ENCODE measurements at regions not wholly inside any gene's neighbourhood (a gene's known extent, or its start where the extent isn't known, plus 50 kb on each side); places are given as distances from the start of the nearest gene placed in this dataset.

DNA sequence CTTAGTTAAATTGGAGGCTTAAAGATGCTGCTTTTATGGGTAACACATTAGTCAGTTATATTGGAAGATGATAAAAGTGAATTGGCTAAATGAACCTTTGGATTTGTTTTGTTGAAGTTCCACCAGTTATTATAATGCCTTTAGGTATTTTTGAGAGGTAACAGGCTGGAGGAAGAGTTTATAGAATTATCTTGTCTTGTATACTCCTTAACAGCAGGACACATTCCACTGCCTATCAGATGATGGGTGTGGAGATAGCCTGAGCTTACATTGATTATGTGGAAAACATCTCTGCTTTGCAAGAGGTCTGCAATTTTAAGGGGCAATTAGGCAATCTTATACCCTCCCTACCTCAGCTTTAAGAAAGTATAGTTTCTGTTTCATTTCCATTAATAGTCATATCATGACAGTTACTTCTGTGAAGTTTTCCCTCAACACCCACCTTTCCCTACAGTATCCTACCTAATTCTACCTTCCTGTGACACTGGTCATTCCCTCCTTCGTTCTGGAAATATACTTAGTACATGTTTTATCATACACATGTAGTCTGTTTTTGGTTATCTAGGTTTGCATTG lies 403.7 kb upstream of the SPRED2 start:
- DNase-seq: no peak
- no peak for ATAC-seq

DNA sequence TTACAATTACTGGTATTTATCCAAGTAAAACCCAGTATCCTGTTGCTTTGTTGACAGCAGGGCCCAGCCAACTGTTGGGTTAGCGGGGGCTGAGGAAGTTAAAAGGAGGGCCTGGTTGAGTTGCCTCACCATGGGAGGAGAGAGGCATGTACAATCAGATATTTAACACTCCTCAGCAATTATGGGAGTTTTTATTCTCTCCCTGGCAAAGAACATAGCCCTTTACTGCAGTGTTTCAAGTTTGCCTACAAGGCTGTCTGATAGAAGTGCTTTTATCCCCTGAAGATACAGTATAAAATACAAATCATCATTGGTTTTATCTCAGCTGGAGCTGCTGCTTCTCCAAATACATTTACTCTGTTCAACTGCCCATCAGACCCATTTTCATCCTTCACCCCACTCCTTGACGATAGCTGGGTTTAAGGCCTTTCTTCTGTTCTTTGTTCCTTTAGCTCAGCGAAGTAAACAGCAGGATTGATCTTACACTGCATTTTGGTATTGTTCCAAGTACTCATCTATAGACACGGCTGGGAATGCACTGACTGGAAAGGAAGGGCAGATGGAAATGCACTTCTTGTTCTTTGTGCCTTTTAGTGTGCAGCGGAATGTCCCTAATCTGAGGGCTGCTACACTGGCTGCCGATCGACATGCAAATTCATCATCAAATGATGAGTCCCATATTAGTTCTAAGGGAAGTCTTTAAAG lies 402.5 kb upstream of the SPRED2 start:
- ATAC-seq (no peak), DNase-seq (no peak)

DNA sequence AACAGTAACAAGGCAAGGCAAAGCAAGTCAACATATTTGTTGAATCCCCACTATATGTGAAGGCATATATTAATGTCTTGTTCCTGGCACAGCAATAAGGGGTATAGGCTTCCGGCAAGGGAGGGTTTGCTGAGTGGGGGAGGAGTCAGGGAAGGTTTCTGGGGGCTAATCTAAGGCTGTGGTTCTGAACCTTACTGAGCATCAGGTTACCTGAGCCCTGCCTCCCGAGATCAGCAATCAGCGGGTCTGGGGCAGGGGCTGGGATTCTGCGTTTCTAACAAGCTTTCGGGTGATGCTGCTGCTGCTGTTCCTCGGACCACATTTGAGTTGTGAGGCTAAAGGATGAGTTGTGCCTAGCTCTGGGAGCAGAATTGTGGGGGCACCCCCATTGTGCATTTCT lies 401.7 kb upstream of the SPRED2 start:
- DNase-seq: no peak
- no peak for ATAC-seq

DNA sequence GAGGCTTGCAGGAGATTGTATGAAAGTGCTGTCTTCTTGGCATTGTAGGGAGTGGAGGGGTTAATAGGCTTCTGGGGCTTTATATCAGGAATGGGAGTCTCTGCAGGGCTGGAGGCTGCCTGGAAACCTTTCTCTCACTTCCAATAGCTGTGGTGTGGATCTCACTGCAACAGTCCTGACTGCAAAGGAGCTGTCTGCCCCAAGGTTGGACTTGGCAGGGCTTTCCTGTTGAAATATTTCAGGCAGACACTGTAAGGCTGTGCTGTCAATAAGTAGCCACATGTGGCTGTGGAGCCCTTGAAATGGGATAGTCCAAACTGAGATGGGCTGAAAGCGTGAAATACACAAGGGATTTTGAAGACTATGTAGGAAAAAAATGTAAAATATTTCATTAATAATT lies 399.1 kb upstream of the SPRED2 start:
- no peak for ATAC-seq
- DNase-seq: no peak

DNA sequence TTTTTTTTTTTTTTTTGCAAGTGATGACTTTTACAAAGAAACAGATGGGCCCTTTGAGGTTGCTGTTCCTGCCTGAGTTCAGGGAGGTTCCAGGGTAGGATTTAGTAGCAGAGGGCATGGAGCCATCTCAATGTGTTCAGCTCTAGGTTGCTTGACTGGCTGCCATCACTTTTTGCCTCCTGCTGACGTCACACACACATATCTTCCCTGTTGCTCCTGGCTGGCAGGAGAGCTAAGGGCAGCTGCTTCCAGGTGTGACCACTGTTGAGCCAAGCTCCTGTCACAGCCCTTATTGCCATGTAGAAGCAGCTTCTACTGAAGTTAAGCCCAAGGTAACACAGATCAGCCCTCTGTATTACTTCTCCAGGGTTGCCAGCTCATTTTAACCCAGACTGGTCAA lies 394.2 kb upstream of the SPRED2 start:
- DNase-seq (no peak), ATAC-seq (no peak)

DNA sequence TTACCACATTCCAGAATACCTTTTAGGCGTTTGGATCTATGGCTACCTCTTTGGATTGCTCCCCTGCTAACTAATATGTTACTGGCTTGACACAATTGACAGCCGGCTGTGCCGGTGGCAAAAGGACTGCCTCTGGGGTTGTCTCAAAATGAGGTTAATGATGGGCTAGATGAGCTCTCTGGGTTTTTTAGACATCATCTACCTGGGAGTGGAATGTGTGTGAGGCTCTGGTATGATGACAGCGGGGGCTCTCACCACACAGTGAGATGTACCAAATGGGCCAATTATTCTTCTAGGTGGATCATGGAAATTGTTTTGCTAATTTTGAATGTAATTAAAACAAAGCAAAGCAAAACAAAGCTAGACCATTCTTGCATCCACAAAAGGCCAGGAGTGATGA lies 391.1 kb upstream of the SPRED2 start:
- DNase-seq (no peak), ATAC-seq (no peak)

DNA sequence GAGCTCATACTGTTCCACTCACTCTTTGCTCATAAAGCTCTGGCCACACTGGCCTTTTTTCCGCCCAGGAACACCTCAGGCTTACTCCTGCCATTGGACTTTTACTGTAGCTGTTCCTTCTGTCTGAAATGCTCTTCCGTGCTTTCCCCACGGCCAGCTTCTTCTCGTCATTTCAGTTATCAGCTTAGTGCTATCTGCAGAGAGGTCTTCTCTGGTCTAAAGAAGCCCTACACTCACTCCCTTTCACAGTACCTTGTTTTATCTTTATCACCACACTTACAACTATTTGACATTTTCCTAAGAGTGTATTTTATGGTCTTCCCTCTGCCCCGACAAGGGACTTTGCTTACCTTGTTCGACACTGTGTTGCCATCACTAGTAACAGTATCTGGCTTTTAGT lies 388.1 kb upstream of the SPRED2 start:
- ATAC-seq (no peak), DNase-seq (no peak)

DNA sequence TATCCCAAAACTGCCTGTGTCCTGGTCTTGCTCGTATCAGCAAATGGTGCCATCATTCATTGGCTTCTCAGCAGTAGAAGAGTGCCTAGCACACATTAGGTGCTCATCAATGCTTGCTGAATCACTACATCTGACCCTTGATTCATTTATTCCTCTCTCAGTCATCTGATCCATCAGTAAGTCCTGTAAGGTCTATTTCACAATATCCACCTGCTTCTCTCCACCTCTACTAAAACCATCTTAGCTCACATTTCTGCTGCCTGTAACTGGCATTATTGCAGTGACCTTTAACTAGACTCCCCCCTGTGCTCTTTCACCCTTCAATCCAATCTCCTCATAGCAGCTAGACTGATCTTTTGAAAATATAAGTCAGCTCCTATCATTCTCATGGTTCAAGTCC lies 387.6 kb upstream of the SPRED2 start:
- DNase-seq (no peak), ATAC-seq (no peak)

DNA sequence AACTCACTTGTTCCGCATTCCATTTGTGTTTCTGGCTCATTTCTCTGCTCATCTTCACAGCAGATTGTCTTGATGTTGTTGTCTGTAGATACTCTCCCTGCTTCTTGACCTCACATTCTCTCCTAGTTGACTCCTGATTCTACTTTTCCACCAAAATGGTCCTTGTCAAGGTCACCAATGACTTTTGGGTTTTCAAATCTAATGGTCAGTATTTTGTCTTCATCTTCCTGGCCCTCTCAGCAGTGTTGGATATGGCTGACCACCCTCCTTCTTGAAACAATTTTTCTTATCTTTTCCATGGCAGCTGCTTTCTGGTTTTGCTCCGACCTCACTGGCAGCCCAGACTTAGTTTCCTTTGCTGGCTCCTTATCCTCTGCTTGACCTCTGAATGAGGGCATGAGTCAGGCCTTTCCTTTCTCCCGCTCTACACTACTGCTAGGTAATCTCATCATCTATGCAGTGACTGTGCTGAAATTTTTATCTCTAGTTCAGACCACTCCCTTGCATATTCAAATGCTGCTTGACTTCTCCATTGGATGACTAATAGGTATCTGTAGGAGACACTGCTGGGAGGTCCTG lies 386.6 kb upstream of the SPRED2 start:
- no peak for DNase-seq
- ATAC-seq: no peak

DNA sequence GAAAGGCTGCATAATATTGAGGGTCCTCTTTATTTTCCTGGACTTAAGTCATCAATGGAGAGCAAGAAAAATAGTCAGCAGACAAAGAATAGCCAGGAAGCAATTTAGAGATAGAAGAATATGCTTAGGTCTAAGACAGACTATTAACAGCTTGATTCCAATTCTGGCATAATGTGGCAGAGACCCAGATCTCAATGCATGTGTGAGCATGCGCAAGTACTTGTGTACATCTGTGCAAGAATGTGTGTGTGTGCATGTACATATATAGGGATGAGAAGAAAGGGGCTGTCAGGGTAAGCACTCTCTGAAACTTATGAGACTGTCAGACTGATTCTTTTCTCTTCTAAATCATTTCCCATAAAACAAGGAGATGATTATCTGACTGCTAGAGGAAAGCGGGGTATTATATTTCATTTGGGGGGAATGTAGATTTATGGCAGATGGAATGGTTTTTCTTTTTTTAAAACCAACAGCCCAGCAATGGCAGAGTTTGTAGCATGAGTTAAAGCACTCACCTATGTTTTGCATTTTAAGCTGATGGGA lies 381.3 kb upstream of the SPRED2 start:
- ATAC-seq (no peak), DNase-seq (no peak)

DNA sequence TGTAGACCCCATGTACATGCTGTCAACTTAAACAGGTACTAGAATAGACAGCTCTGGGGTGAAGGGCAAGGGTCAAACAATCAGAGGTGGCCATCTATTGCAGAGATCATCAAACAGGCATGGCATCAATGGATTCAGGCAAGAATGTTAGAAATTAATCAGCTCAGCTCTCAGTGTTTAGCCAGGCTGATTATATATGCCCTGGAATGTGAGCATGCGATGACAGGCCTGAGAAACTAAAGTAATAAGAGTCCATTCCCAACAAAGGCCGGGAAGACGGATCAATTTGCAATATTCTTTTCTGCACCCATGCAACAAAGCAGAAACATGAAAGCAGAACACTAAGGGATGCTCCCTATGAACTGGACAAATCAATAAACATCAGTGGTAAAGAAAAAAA lies 380.5 kb upstream of the SPRED2 start:
- no peak for DNase-seq
- no peak for ATAC-seq

DNA sequence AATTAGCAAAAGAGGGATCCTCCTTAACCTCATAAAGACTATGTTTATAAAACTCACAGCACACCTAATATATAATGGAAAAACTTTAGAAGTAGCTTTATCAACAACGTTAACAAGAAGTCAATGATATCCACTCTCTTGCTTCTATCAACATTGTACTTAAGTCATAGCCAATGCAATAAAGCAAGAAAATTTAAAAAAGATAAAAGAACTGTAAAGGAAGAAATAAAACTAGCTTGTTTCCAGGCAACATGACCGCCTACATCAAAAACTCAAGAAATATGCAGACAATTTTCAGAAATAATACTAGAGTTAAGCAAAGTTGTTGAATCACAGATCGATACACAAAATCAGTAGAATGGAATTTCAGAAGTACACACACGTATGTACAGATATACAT lies 375.5 kb upstream of the SPRED2 start:
- DNase-seq (no peak), ATAC-seq (no peak)

DNA sequence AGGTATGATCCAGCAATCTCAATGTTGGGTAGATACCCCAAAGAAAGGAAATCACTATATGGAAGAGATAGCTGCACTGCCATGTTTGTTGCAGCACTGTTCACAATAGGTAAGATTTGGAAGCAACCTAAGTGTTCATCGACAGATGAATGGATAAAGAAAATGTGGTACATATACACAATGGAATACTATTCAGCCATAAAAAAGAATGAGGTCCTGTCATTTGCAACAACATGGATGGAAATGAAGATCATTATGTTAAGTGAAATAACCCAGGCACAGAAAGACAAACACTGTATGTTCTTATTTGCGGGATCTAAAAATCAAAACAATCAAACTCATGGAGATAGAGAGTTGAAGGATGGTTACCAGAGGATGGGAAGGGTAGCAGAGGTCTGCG lies 372.4 kb upstream of the SPRED2 start:
- ATAC-seq (no peak), DNase-seq (no peak)

DNA sequence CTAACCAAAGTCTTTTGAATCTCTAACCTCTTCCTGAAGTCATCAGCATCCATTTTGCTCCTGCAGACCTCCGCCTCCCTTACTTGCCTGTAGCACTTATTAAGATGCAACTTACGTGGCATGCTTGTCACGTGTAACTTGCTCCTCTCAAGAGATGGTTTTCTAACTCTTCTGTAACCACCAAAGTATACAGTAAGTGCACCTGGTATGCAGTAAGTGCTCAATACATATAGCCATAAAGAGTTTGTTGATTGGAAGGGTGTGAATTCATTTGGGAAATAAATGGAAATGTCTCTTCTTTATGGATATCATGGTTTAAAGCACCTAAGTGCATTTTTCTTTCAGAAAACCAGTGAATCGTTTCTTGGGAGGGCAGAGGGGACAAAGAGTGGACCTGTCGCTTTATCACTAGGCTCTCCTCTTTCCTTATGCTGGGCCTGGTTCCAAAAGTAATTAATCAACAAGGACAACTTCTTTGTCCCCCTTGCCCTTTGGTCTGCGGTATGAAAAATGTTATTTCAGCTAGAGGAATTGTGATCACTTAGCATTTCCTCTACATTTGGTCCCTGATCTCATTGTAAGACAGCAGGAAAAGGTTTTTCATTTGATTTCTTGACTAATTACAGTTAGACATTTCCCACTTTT lies 370.0 kb upstream of the SPRED2 start:
- no peak for DNase-seq
- ATAC-seq: no peak

DNA sequence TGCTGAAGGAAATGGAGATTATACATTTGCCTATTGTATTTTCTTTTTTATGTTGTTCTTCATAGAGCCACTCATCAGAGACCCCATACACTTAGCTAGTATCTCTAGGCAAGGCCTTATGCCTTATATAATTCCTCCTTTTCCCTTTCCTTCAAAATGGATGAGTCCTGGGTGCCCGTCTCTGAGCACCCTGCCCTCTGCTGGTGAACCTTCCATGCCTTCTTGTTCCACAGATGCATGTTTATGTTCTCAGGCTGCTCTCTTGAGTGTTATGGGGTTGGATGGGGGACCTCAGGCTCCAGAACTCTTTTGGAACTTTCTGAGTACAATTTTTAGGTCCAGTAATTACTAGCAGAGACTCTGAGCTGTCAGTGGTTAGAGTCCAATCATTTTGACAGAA lies 368.6 kb upstream of the SPRED2 start:
- ATAC-seq: no peak
- no peak for DNase-seq

DNA sequence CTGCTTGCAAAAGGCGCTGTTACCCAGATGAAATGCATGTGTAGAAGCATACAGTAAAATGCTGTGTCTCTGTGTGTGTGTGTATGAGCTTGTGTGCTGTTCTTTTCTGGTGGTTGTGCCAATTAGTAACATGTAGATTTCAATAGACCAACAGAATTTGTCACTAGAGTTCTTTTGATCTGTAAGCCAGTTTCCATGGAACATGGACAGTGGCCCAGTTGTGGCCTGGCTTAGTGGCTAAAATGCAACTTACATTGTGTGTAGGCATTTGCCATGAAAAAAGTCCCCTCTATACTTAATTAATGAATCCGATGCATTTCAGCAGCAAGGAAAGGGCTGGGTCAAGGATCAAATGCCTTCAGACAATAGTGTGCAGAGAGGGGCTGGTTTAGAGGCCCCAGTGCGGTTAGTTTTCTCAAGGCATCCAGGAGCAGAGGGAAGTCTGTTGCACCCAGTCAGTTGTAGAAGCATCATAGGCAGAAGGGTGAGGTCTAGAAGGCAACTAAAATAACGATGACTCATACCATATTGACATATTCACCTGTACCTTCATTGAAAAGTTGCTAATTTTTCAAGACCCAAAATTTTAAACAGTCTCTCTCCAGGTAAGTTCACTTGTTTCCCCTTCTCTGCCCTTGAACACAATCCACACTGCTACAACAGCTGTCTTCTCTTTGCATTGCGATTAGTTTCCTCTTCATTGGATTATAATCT lies 366.9 kb upstream of the SPRED2 start:
- no peak for ATAC-seq
- no peak for DNase-seq

DNA sequence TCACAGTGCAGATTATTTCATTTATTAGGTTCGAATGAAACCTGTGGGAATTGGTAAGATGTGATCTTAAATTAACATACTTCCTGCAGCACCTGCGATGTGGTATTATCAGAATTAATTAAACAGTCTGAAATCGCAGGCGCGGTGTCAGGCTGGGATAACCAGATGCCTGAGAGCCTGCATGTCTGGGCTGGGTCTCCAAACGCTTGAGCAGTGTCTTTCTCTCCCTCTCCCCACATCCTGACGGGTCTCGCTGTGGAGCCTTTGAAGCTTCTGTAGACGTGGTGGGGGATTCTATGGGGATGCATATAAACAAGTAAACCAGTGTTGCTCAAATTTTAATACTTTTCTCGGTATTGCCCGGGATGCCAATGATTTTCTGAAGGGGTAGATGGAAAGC lies 366.2 kb upstream of the SPRED2 start:
- DNase-seq (no peak), ATAC-seq (no peak)

DNA sequence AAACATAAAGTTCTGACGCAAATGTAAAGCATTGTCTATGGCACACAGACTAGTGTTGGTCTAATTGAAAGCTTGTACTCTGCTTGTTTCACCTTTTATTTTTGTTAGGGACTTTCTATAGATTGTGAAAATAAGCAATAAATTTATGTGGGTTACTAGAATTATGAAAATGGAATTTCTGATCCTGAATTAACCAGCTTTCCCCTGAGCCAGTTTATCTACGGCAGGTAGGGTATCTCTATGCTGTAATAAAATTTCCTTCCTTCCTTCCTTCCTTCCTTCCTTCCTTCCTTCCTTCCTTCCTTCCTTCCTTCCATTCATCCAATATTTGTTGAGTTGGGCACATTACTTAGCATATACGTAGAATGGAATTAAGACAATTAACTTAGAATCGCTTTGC lies 362.6 kb upstream of the SPRED2 start:
- DNase-seq (no peak), ATAC-seq (no peak)

DNA sequence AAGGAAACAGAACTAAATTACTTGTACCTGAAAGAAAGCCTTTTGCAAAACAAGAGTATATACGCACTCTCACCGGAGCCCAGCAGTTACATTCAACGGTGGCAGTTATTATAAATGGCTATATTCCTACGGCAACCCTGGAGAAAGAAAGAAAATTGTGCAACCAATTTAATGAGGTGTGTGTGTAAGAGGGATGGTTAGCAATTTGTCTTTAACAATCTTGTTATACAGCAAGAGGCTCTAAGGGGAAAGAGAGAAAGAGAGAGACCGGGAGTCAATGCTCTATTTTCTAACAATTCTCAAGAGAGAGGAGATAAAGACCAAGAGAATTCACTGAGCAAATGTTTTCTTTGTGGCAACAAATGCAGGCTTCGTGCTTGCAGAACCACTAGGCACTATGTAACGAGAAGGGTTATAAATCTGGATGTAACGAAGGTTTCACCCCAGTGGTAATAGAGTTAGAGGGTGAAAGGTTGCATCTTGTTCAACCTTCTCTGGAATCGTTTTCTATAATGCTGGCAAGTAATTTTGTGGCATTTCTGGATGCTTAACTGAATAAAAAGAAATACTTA lies 359.1 kb upstream of the SPRED2 start:
- ATAC-seq (no peak), DNase-seq (no peak)

DNA sequence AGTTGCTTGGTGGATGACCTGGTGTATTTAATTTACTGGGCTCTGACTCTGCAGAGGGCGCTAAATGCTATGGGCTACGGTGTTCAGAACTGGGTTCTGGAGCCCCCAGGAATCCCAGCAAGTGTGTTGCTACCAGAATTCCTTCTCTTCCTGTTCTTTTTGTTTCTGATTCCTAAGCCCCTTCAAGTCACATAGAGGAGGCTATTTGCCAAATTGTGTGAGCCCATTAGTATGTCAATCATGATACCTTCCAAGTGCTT lies 358.2 kb upstream of the SPRED2 start:
- DNase-seq: no peak
- ATAC-seq: no peak

DNA sequence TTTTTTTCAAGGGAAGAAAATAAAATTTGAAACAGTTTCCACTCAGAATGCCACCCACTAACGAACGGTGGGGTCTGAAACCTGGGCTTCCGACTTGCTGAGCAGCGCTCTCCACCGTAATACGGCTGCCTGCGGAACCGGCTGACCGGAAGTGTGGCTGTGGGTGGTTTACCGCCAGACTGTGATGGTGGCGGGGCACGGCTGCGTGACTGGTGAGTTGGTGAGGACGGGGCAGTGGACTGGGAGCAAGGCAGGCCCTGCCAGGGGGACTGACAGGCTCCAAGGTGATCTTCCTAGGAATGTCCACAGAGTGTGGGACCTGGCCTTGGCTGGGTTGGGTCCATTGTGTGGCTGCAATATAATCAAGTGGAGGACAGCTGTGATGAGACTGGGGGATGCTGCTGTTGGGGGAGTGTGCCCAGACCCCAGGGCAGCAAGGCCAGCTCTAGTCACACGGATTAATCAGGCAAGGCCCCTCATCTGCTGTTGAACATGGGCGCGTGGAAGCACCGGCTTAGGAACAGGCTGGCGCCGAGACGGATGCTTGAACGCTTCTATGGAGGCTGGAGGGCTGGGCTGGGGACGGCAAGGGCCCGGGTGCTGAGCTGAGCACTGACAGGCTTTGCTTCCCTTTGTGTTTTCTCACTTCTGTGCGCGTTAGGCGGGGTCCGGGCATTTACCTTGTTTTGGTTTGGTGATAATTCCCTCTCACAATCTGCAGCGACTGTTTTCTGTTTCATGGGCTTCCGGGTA lies 357.7 kb upstream of the SPRED2 start:
- ATAC-seq: no peak
- DNase-seq: no peak

DNA sequence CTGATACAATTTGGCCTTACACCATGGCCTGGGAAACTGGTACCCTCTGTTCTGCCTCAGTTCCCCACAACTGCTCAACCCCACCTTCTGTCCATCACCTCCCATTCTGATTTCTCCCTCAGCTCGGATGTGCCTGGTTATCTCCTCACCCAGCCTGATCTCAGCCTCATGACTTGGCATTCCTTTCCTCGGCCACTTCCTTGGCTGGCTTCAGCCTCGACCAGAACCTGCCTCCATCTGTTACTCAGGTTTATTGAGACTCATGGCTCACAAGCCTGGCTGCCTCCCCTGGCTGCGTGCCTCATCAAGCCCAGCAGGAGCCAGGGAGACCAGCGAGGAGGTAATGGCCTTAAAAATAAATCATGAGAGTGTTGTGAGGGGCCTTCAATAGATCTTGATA lies 356.2 kb upstream of the SPRED2 start:
- no peak for ATAC-seq
- DNase-seq: no peak

All from stimulated activated naive CD8-positive, alpha-beta T cell treated with anti-CD3 and anti-CD28 coated beads, Interleukin-15, Interleukin-2, amounts not matched to agents 100 U/mL and 50 U/mL, for 24 hours (primary cell).